GM23248 (cell line): ENCODE measurements at regions not wholly inside any gene's neighbourhood (a gene's known extent, or its start where the extent isn't known, plus 50 kb on each side); places are given as distances from the start of the nearest gene placed in this dataset.

Experiments used
- EZH2 ChIP-seq: fragments of 200-600 bp; sonication (generic); IDR thresholded peaks from 2 replicates; pipeline ENCODE4 v1.6.1; 2018; ENCODE audit warnings: antibody characterized with exemption, mild to moderate bottlenecking; ENCODE audit not compliant: insufficient read depth, poor library complexity, severe bottlenecking
- EZH2phosphoT487 ChIP-seq: fragments of 200-600 bp; sonication (generic); IDR thresholded peaks from 2 replicates; pipeline ENCODE4 v1.6.1; 2018; ENCODE audit warnings: antibody characterized with exemption, moderate library complexity, mild to moderate bottlenecking, low read depth; ENCODE audit not compliant: insufficient read depth

DNA sequence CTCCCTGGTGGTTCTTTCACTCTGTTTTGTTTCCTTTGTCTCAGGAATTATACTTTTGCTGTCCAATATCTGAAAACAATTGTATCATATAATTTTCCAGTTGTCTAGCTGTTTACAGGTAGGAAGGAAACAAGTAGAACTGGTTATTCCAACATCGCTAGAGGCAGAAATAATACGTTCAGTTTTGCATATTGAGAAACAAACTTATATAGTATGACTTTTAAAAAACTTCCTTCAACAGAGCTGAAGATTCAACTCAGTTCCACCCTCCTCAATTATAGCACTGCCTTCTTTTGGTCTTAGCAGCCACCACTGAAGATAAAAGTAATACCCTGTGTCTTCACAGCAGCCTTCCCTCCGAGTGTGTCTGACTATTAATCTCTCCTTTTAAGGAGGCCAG lies 214.3 kb downstream of the EFCAB11 start:
- no peak for TF ChIP-seq EZH2
- no peak for TF ChIP-seq EZH2phosphoT487
